GM18517 (cell line): ENCODE measurements at regions not wholly inside any gene's neighbourhood (a gene's known extent, or its start where the extent isn't known, plus 50 kb on each side); places are given as distances from the start of the nearest gene placed in this dataset.

ENCODE experiments used
- ATAC-seq: cut with Tn5 transposase; IDR thresholded peaks from one replicate; pipeline ENCODE4 v1.9.1; 2021; ENCODE audit warnings: mild to moderate bottlenecking, moderate library complexity; ENCODE audit not compliant: unreplicated experiment

DNA sequence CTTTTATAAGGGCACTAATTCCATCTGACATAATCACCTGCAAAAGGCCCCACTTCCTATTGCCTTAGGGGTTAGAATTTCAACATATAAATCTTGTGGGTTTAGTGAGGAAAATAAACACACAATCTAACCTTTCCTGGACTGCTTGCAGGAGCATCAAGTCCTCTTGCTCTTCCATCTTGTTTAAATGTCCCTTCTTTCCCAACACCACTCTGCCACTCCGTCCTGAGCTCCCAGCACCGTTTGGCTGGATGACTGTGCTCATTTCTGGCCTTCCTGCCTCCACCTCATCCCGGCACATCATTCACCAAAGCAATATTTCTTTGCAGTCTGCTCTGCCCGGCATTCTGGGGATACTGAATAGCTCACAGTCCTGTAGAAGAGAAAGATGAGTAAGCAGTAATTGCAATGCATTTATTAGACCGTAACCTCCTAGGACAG, 247.8 kb downstream of the BCL2 start:
- no peak for ATAC-seq

DNA sequence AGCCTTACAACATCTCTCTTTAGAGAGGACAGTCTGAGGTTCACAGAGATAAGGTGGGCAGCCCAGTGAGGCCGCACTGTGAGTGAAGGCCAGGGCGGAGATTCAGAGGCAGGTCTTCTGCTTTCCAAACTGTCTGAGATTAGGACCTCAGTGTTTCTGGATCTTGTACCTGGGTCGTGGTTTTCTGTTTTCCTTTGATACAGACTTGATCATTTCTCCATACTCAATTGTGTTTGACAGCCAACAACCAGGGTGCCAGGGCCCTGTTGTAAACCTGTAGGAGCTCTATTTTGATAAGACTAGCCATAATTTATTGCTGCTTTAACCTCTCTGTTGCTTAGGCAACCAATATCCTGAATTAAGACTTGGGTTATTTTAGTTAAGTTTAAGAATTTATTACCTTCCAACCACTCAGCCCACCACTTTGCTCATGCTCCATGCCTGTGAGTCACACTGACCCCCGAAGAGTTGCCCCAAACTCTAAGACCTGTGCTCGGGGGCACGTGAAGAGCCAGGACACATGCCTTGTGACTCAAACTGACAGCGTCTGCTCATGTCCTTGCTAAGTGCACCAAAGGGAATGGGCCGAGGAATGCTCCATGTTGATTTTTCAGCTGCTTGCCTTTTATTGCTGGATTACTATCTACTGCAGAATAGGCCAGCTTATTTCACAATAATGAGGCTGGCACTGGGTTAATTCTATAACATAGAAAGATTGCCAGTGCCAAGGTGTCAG, 248.6 kb downstream of the BCL2 start:
- no peak for ATAC-seq

DNA sequence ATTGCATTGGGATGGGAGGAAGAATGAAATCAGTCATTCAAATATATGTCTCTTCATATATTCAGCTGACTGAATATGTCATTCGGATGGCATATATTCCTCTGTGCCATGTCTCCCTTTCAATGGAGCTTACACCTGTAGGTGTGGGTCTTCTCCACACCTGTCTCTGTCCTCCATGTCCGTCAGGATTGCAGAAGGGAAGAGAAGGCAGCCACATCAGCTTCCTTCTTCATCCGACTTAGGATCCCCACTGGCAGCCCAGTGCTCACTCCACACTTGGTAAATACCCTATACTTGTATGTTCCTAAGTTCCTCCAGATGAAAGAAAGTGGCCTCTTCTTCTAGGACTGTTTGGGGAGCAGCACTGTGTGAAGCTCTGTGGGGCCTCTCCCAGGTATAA, 250.1 kb downstream of the BCL2 start:
- ATAC-seq = no peak

DNA sequence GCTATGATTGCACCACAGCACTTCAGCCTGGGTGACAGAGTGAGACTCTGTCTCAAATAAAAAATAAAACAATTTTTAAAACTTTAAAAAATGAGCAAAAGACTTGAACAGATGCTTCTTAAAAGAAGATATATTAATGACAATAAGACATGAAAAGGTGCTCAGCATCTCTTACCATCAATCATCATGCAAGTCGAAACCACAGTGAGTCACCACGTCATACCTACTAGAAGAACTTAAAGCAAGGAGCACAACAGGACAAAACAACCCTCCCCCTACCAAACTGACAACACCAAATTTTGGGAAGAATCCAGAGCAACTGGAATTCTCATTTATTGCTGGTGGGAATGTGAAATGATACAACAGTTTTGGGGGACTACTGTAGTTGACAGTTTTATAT, 251.6 kb downstream of the BCL2 start:
- no peak for ATAC-seq

DNA sequence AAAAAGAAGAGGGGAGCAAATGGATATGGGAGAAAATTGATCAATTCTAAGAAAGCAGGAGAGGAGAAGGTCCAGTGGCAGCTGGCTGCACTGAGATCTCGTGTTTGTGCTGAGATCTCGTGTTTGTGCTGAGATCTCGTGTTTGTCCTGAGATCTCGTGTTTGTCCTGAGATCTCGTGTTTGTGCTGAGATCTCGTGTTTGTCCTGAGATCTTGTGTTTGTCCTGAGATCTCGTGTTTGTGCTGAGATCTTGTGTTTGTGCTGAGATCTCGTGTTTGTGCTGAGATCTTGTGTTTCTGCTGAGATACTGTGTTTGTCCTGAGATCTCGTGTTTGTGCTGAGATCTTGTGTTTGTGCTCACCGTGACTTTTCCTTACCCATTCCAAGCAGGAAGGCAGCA, 254.4 kb downstream of the BCL2 start:
- no peak for ATAC-seq

DNA sequence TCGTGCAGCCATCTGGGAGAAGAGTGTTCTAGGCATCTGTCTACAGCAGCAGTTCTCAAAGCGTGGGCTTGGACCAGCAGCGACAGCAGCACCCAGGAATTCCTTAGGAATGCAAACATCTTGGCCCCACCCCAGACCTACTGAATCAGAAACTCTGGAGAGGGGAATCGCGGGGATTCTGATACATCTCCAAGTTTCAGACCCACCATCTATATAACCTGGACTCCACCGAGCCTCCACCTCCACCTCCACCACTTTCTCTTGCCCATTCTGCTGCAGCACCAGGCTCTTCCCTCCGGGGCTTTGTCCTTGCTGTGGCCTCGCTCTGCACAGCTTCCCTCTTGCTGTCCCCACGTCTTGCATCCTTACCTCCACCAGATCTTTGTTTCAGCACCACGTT, 256.4 kb downstream of the BCL2 start:
- ATAC-seq = no peak

DNA sequence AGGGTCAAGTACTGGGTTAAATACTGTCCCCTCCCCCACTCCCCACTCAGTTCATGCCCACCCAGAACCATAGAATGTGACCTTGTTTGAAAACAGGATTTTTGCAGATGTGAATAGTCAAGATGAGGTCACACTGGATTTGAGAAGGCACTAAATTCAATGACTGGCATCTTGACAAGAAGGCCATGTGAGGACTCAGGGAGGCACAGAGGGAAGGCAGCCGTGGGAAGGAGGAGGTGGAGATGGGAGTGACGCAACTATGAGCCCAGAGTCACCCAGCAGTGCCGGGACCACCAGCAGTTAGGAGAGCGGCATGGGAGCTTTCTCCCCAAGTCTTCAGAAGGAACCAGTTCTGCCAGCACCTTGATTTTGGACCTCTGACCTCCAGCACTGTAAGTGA, 257.3 kb downstream of the BCL2 start:
- no peak for ATAC-seq

DNA sequence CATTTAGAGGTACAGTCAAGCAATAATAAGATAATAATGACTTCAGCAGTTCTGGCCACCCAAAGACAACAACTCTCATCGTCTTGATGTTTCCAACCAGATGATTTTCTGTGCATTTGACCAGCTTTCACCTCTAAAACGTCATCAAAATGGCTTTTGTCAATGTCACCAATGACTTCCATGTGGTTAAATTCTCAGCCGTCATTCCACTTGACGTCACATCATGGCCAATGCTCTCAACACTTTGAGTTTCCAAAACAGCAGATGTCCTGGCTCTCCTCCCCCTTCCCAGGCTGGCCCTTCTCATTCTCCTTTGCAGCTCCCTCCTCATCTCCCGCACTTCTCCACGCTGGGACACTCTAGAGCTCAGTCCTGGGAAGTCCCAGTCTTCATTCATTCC, 258.3 kb downstream of the BCL2 start:
- ATAC-seq = no peak

DNA sequence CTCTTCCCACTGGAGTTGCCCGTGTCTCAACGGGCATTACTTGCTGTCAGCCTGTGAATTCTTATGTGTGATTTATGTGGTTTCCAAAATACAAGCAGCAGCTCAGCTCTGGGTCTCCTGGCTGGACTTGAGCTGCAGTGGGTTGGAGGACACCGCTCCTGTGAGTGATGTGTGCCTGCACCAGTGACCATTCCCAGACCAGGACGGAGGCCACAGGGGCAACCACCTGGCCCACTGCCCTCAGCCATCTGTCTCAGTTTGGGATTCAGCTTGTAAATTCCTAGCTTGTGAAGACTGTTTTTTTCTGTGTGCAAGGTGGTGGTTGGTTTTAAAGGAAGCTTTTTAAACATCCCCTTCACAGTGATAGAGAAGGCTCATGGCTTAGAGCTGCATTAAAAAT, 261.0 kb downstream of the BCL2 start:
- no peak for ATAC-seq

DNA sequence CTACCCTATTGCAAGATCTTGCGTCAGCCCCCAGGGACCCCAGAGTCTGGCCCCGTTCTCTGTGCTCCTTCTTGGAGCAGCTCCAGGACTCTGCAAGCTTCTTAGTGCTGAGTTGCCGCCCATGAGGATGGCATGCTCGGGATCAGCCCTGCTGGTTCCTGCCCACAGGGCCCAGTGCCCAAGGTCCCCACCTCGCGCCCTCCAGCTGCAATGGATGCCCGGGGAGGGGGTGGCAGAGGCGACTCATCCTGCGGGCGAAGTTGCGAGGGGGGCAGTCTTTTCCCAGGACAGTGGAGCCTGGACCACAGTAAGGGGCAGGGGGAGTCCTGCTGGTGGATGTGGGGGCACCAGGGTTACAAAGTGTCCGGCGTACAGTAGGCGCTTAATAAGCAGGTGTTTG, 261.9 kb downstream of the BCL2 start:
- ATAC-seq = no peak

DNA sequence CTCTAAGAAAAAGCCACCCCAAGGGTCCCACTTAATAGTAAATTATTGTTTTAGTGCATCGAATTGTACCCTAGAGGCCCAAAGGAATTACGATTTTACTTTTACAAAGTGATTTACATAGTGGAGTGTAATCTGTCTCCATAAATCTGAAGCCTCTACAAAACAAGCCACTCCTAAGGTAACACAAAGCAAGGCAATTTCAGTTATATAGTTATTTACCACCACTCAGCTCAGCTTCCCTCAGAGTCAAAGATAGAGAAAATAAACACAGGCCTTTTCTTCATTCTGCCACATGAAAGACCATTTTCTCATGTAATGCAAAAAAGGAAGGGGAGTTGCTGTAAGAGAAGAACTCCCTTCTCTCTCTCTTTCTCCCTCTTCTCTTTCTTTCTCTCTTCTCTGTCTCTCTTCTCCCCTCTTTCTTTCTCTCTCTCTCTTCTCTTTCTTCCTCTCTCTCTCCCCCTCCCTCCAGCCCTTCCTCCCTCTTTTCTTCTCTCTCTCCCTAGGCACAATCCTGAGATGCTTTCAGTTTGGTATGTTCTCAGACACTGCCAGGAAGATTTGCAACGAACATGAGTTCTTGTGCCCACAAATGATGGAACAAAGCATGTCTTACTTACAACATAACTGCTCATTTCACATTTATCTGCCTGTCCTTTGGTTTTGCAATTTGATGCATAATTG, 264.5 kb downstream of the BCL2 start:
- no peak for ATAC-seq

DNA sequence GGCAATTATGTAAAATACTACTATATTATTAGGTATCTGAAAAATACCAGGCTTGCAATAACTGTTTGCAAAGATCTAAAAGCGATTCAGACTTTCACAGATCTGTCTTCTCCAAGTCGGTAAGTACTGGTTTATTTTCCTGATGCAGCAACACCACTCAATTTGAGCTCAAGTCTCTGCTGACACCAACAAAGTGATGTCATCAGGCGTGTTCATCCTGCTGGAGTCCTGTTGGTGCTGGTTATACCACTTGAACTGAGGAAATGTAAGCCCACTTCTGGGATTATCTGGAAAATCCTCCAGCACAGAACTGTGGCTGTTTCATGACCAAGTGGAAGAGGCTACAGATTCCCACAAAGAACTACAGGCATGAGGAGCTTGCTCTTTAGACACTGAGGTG, 267.6 kb downstream of the BCL2 start:
- ATAC-seq = no peak

DNA sequence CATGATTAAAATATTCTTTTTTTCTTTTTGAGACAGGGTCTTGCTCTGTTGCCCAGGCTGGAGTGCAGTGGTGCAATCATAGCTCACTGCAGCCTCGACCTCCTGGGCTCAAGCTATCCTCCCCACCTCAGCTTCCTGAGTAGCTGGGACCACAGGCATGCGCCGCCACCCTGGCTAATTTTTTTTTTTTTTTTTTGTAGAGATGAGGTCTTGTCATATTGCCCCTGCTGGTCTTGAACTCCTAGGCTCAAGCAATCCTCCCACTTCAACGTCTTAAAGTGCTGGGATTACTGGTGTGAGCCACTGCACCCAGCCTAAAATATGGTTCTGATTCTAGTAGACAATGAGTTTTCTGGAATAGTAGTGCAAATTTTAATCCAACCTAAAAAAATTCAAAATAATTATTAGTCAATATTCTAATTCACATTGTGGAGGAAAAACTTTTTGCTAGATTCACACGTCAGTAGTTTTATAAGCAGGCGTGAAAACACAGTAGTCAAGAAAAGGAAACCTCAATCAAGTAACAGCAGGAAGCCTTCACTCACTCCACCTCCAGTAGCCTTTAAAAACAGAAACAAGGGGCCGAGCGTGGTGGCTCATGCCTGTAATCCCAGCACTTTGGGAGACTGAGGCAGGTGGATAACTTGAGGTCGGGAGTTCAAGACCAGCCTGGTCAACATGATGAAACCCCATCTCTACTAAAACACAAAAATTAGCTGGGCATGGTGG, 268.7 kb downstream of the BCL2 start:
- ATAC-seq = peak; percentile 53

DNA sequence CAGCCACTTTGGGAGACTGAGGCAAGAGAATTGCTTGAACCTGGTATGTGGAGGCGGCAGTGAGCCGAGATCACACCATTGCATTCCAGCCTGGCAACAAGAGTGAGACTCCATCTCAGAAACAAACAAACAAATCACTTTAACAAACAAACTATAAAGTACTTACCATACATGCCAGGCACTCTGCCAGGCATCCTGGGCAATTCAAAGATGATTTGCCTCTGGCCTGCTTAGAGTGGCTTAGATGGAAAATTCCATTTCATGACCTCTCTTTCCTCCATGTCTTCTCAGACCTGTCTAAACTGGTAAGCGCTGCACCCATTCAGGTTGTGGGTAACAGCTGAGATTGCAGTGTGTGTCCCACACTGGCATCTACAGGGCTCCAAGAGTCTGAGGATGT, 273.2 kb downstream of the BCL2 start:
- no peak for ATAC-seq

DNA sequence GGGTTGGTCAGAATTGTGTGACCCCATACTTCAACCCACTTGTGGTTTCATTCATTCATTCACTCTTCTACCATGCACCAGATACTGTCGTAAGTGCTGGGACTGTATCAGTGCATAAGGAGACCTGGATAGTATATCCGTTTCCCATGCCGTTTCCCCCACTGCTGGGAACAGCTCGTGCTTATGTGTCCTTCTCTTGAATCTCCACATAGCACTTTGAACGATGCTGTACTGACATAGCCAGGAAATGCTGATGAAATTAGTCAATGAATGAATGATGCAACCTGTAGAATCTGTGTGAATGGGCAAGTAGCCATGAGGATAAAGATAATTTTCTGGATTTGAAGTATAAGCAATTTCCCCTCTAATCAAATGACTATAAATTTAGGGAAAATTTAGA, 276.1 kb downstream of the BCL2 start:
- no peak for ATAC-seq

DNA sequence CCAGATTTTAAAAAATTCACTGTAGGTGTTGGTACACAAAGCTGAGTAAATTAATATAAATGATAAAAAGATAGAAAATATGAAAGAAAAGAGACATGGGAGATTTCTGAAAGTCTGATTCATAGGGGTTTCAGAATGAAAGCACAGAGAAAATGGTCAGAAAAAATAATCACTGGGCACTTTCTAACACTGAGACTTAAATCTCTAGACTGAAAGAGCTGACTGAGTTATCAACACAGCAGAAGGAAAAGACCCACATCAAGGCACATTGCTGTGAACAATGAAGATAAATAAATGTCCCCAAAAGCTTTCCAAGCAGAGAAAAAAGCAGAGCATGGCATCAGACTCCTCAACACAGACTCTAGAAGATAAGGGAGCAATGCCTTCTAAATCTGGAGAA, 277.2 kb downstream of the BCL2 start:
- no peak for ATAC-seq

DNA sequence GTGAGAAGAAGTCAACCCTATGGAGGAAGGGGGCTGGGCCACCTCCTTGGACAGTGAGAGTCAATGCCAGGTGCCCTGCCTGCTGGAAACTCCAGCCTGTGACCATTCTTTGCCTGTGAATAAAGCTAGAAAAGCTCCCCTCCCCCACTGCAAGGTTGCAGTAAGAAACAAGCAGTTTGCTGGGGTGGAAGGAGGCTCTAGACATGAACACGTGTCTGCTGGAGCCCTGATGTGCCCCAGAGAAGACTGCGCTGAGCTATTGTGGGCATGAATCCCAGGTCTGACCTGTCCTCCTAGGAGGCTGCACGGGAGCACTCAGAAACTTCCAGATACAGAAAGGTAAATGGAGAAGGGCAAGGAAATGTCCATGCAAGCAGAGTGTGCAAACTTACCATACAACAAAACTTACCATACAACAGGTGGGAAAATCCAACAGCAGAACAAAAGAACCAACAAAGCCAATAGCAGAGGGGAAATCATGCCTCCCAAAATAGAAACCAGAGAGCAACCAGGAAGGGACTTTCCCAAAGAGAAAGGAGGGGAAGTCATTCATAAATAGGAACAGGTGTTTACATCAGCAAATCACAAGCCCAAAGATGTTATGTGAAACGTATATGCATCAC, 278.7 kb downstream of the BCL2 start:
- peak; percentile 75 for ATAC-seq

DNA sequence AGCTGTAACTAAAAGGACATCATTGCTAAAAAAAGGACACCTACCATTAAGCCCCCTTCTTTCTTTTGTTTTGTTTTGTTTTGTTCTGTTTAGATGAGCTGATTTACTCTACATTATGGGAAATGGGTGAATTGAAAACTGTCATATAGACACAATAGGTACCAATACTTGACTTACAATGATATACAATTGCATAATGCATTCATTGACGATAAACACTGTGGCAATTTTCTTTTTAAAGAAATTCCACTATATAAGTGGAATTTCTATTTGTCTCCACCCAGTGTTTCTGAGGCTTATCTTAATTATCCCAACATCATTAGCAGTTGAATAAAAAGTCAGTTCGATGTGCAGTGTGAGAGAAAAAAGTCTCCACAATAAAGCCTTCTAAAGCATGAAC, 282.1 kb downstream of the BCL2 start:
- ATAC-seq = no peak

DNA sequence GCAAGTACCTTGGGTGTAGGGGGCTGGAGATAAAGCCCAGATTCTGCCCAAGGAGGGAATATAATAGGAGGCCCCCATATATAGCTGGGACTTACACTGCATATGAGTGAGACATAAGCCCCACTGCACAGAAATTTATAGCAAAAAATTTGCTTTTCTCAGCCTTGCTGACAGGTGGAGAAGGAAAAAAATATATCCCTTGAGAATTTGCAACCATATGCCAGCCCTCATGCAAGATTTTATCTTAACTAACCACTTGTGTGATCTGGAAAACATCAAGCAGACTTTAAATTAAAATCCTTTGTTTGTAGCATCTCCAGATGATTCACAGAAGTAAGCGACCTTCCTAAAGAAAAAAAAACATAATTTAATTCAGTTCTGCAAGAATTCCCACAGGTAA, 288.2 kb downstream of the BCL2 start:
- ATAC-seq = no peak
